ENCODE measurements at regions not wholly inside any gene's neighbourhood (a gene's known extent, or its start where the extent isn't known, plus 50 kb on each side); places are given as distances from the start of the nearest gene placed in this dataset.

DNA sequence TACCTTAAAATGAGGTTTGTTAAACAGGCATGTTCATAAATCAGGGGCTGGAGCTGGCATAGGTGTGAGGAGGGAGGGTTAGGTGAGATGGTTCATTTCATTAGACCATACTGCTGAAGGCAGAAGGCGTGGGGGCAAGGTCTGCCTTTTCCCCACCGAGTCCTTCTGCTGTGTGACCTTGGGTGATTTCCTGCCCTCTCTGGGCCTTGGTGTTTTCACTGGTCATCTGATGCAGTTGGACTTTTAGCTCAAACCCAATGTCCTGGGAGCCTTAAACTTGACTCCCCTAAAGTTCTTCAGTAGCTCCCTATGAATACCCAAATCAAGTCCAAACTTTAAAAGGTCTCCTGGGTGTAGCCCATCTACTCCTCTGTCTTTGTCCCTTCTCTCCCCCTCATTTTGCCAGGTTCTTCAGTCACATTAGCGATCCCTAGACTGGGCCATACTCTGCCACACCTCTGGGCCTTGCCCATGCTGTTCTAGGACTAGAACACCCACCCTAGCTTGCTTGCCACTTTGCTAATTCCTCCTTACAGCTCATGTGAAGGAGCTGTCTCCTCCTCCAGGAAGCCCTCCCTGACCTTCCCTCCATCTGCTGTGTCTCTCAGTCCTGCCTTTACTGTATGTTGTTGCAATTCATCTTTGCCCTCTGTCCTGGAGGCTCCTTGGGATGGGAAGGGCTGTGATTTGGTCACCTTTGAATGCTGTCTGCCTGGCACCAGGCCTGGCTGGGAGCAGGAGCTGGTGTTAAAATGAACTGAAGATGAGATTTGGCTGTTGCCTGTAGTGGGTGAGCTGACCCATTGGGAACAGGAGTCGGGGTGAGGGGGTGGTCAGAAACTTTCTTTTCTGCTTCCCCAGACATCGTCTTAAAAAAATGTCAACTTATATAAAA is 85.4 kb upstream of the HS6ST1 start:
- DNase-seq: no peak

DNA sequence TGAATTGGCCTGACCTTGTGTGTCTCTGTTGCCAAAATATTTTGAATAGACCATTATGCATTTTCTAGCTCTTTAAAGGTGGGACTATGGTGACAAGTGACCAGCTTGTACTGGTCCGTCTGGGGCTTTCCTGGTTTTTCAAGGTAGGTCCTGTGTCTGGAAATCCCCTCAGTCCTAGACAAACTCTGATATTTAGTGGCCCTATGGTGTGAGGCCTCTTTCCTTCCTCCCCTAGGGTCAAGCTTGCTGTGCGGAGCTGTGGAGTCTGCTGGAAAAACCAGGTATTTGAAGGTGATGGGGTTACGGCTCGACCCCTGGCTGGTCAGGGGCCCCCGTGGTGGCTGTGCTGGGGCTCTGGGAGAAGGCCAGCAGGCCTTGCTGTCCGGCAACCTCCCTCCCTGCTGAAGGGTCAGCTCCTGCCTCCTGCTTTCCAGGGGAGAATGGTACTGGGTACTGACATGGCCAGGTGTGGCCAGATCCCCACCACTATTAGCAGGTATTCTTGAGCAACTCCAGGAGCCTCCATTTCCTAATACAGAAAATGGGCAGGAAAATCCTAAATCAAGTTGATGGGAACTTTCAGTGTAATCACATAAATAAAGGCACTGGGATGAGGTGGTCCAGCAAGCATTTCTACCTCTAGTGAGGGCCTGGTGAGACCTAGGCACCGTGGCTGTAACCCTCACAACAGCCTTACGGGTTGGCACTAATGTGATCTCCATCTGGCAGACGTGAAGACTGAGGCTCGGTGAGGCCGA is 86.2 kb upstream of the HS6ST1 start:
- no peak for DNase-seq

- DNase-seq: no peak
These were observed 86.8 kb upstream of the HS6ST1 start for GRCh38 chr2:128405467-128405900.

DNA sequence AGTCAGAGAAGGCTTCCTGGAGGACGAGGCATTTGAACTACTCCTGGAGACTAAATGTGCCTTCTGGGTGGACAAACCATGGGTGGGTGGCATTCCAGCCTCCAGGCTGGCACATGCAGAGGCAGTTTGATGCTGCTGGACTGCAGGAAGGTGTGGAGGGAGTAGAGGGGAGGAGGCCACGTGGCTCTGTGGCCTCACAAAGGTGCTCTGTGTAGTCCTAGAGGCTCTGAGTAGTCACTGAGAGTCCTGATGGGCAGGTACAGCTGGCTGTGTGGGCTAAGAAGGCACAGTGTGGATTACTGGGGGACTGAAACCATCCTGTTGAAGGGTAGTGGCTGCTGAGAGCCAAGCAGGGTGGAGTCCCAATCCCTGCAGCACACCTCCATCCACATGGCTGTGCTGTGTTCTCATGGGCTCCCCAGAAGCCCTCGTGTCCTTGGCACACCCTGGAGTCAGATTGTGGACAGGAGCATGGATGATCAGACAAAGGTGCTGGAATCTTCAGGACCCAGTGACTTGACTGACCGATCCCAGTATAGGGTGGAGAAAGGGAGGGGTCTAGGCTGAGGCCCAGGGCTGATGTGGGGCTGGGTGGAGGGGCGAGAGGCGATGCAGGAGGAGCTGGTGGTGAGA is 87.4 kb upstream of the HS6ST1 start:
- no peak for DNase-seq

- no peak for DNase-seq
These were observed 88.3 kb upstream of the HS6ST1 start for GRCh38 chr2:128406736-128407554.

GRCh38 chr2:128408349-128409305 is 90.0 kb upstream of the HS6ST1 start:
- no peak for DNase-seq

GRCh38 chr2:128409326-128410034 is 90.8 kb upstream of the HS6ST1 start:
- no peak for DNase-seq

GRCh38 chr2:128410035-128410757 is 91.5 kb upstream of the HS6ST1 start:
- DNase-seq: no peak

DNA sequence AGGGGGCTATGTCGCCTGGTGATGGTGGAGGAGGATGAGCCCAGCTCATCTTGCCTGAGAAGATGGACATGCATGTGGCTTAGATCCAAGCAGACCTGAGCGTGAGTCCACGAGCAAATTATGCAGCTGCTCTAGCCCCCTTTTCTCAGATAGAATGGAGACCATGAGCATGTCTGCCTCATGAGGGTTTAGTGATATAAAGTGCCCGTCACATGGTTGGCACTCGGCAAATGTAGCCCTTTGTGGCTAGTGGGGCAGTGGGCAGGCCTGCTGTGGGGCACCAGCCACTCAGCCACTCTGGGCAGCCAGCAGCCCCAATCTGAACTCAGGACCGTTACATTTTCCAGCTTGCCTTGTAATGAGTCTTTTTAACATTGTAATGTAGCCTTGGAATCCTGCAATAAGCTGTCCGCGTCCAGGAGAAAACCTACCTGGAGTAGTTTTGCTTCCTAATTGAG is 92.1 kb upstream of the HS6ST1 start:
- no peak for DNase-seq

GRCh38 chr2:128411431-128411830 is 92.8 kb upstream of the HS6ST1 start:
- DNase-seq: no peak

GRCh38 chr2:128412181-128412871 is 93.7 kb upstream of the HS6ST1 start:
- no peak for DNase-seq

GRCh38 chr2:128413014-128413717 is 94.5 kb upstream of the HS6ST1 start:
- no peak for DNase-seq

DNA sequence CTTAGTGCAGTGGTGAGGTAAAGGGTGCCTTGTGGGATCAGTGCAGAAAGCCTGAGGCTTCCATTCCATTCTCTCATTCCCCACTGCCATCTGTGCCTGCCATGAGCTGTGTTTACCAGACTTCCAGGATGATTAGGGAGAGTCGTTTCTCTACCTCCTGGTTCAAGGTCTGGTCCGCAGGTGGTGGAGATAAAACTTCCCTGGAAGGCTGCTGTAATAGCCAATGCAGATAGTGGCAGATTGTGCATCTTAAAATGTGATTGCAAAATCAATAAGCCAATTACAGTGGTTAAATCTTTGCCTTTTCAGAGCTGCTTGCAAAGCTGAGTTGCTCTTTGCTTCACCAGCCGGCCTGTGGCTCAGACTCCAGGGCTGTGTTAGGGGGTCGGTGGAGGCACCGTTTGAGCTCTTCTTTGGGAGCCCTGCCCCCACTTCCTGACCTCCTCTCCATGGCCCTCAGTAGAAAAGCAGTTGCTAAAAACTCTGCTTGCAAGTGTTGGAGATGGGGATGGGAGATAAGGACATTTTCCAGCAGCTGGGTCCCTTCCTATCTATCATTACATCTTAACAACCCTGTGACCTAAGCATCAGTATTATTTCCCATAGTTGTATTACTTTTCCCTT is 95.2 kb upstream of the HS6ST1 start:
- no peak for DNase-seq

DNA sequence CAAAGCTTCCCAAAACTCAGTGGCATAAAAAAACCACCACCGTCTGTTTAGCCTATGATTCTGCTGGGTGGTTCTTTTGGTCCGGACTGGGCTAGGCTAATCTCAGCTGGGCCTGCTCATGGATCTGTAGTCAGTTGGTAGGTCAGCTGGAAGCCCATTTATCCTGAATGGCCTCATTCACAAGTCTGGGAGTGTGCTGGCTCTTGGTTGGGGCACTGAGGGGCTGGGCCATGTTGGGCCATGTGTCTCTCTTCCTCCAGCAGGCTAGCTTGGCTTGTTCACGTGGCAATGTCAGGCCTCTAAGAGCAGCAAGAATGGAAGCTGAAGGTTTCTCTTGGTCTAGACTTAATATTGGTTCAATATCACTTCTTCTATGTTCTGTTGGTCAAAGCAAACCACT is 95.7 kb upstream of the HS6ST1 start:
- no peak for DNase-seq

GRCh38 chr2:128414946-128415778 is 96.5 kb upstream of the HS6ST1 start:
- DNase-seq: no peak

- DNase-seq: no peak
These were observed 97.1 kb upstream of the HS6ST1 start for GRCh38 chr2:128415779-128416061.

DNA sequence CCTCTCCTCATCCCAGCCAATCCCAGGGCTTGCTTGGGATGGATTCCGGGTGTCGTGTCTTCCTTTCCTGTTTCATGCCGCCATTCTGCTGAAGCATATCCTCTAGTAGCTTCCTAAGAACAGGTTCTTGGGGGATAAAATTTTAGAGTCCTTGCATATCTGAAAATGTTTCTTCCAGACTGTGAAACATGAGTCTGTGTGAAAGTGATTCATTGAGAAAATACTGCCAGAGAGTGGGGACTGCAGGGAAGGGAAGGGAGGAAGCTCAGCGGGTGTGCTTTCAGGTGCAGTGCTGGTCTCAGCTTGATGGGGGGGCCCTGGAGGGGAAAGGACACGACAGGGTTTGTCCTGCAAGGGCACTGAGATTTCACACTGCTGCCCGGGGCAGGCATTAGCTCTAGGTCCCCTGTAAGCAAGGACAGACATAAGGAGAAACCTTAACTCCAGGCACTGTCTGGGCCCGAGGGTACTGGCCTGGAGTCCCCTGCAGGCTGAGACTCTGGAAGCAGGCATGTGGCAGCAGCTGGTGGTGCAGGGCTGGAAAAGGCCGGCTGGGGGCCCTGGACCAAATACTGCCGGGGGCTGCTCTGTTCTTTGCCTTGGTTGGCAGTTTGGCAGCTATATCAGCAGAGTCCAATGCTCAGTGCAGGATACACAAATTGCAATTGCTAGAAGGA is 97.6 kb upstream of the HS6ST1 start:
- DNase-seq: no peak

Measured in cerebellar nuclear complex (tissue), 1 donor.